Thyroid gland (tissue), 4 donors: ENCODE measurements at regions not wholly inside any gene's neighbourhood (a gene's known extent, or its start where the extent isn't known, plus 50 kb on each side); places are given as distances from the start of the nearest gene placed in this dataset.

Experiments used
- DNase-seq, 2 donors: peaks; one replicate each; pipeline ENCODE4 v3.0.0-alpha.2; 2019
- H3K27ac ChIP-seq, 3 donors: fragments of 200-600 bp; sonication (generic); 1 replicate in 2 of 3; 2 replicates in 1 of 3; pipeline ENCODE4 v1.5.1; 2016 to 2019; ENCODE audit warnings: mild to moderate bottlenecking in 1 of 3, moderate library complexity in 1 of 3
- H3K27me3 ChIP-seq: fragments of 200-600 bp; sonication (generic); one replicate; pipeline ENCODE4 v1.5.1; 2019
- H3K36me3 ChIP-seq, 2 donors: fragments of 200-600 bp; sonication (generic); one replicate each; pipeline ENCODE4 v1.5.1; 2016 to 2019
- H3K4me1 ChIP-seq, 2 donors: fragments of 200-600 bp; sonication (generic); one replicate each; pipeline ENCODE4 v1.5.1; 2017 to 2019
- H3K4me3 ChIP-seq, 3 donors: fragments of 200-600 bp; sonication (generic); replicated peaks in 1 of 3; 1 replicate in 2 of 3; 2 replicates in 1 of 3; pipeline ENCODE4 v1.5.1; 2016; ENCODE audit warnings: mild to moderate bottlenecking in 1 of 3
- H3K9me3 ChIP-seq: fragments of 200-600 bp; sonication (generic); one replicate; pipeline ENCODE4 v1.5.1; 2017
- POLR2A ChIP-seq, 2 donors: fragments of 450-650 bp; IDR thresholded peaks; one replicate each; pipeline ENCODE4 v1.6.1; 2017; ENCODE audit warnings: antibody characterized with exemption in 2 of 2, mild to moderate bottlenecking in 2 of 2, moderate library complexity in 1 of 2
- WGBS, 2 donors: methylation state at CpG; one replicate each; pipeline ENCODE4 v1.1.5; 2017; 5-methylcytosine and 5-hydroxymethylcytosine counted together
- intact Hi-C: fragments of 100-400 bp; cut with DNase I; formaldehyde crosslinking; loops from one replicate; pipeline ENCODE4 v1.15.1; 2023
- TF ChIP-seq, protein P1 (sequence below), 6 experiments: fragments of 200-600 bp in 3 of 6; fragments of 450-650 bp in 3 of 6; sonication (generic) in 3 of 6; IDR thresholded peaks; one replicate each; pipeline ENCODE4 v1.5.1; 2016 to 2019; ENCODE audit warnings: antibody characterized with exemption in 6 of 6, mild to moderate bottlenecking in 2 of 6, inconsistent platforms in 1 of 6, moderate library complexity in 1 of 6

DNA sequence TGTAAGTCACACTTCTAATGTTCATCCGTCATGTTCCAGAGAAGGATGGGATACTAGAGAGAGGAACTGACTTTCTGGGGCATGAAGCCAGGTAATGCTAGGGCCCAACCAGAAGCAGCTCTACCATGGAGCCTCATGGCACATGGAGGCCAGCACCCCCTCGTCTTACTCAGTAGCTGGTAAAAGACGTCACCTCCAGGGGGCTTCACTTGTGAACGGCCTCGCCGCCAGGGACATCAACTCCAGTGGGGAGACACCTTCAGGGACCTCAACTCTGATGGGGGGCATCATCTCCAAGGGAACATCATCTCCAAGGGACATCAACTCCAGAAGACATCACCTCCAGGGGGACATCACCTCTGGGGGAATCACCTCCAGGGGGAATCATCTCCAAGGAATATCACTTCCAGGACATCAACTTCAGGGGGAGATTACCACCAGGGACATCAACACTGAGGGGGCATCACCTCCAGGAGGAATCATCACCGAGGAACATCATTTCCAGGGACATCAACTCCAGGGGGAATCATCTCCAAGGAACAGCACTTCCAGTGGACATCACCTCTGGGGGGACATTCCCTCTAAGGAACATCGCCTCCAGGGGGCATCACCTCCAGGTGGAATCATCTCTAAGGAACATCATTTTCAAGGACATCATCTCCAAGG, 168.4 kb downstream of the NDUFA10 start:
- Histone ChIP-seq H3K27me3 (no peaks in the 10 kb centered on the region), H3K27ac (no peak overlapping the region), H3K4me1 (no peaks in the 10 kb centered on the region), H3K4me3 (no peak overlapping the region), H3K9me3 (no peaks in the 10 kb centered on the region), H3K36me3 (no peaks in the 10 kb centered on the region)
- DNase-seq, result no peak
- intact Hi-C loops, result no loop called here
- WGBS, 2 donors, result 78 to 95% methylated on average over 3 to 8 of the region's 8 CpGs
- TF ChIP-seq POLR2A (IDR thresholded peaks at IDR 0.05), result no peak
- TF ChIP-seq, protein P1, sequence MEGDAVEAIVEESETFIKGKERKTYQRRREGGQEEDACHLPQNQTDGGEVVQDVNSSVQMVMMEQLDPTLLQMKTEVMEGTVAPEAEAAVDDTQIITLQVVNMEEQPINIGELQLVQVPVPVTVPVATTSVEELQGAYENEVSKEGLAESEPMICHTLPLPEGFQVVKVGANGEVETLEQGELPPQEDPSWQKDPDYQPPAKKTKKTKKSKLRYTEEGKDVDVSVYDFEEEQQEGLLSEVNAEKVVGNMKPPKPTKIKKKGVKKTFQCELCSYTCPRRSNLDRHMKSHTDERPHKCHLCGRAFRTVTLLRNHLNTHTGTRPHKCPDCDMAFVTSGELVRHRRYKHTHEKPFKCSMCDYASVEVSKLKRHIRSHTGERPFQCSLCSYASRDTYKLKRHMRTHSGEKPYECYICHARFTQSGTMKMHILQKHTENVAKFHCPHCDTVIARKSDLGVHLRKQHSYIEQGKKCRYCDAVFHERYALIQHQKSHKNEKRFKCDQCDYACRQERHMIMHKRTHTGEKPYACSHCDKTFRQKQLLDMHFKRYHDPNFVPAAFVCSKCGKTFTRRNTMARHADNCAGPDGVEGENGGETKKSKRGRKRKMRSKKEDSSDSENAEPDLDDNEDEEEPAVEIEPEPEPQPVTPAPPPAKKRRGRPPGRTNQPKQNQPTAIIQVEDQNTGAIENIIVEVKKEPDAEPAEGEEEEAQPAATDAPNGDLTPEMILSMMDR (IDR thresholded peaks at IDR 0.05), result no peak

GRCh38 chr2:239855863-239856587, 169.1 kb downstream of the NDUFA10 start:
- H3K4me3 ChIP-seq, result no peak overlapping the region
- no peaks in the 10 kb centered on the region for H3K27me3 ChIP-seq
- TF ChIP-seq, protein P1 (IDR thresholded peaks at IDR 0.05), result no peak
- TF ChIP-seq POLR2A (IDR thresholded peaks at IDR 0.05), result no peak
- intact Hi-C loops, result no loop called here
- no peaks in the 10 kb centered on the region for H3K4me1 ChIP-seq
- no peak for DNase-seq
- 77 to 80% methylated on average over 7 to 10 of the region's 10 CpGs for WGBS, 2 donors
- H3K36me3 ChIP-seq, result no peaks in the 10 kb centered on the region
- no peaks in the 10 kb centered on the region for H3K9me3 ChIP-seq
- H3K27ac ChIP-seq, result no peak overlapping the region

DNA sequence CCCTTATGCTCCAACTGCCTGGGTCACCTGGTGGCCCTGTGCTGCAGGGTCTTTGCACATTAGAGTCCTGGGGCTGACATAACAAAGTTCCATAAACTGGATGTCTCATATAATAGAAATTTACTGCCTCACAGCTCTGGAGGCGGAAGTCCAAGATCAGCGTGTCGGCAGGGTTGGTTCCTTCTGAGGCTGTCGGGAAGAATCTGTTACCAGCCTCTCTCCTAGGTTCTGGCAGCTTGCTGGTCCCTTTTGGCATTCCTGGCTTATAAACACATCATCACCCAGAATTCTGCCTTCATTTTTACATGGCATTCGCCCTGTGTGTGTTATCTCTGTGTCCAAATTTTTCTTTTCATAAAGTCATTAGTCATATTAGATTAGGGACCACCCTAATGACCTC, 170.5 kb downstream of the NDUFA10 start:
- H3K36me3 ChIP-seq, result no peaks in the 10 kb centered on the region
- no peak for DNase-seq
- H3K4me1 ChIP-seq, result no peaks in the 10 kb centered on the region
- H3K27me3 ChIP-seq, result no peaks in the 10 kb centered on the region
- H3K4me3 ChIP-seq, result no peak overlapping the region
- no peak overlapping the region for H3K27ac ChIP-seq
- TF ChIP-seq, protein P1 (IDR thresholded peaks at IDR 0.05), result no peak
- TF ChIP-seq POLR2A (IDR thresholded peaks at IDR 0.05), result no peak
- H3K9me3 ChIP-seq, result no peaks in the 10 kb centered on the region
- 92 to 97% methylated on average over 5 of the region's 5 CpGs for WGBS, 2 donors
- intact Hi-C loops, result no loop called here

- no peak overlapping the region for H3K27ac ChIP-seq
- intact Hi-C loops, result no loop called here
- no peak for DNase-seq
- H3K27me3 ChIP-seq, result no peaks in the 10 kb centered on the region
- H3K4me3 ChIP-seq, result no peak overlapping the region
- 73 to 76% methylated on average over 8 of the region's 8 CpGs for WGBS, 2 donors
- H3K9me3 ChIP-seq, result no peaks in the 10 kb centered on the region
- H3K36me3 ChIP-seq, result no peaks in the 10 kb centered on the region
- no peaks in the 10 kb centered on the region for H3K4me1 ChIP-seq
- TF ChIP-seq, protein P1 (IDR thresholded peaks at IDR 0.05), result no peak
- TF ChIP-seq POLR2A (IDR thresholded peaks at IDR 0.05), result no peak
Measured at GRCh38 chr2:239853706-239854327, 171.3 kb downstream of the NDUFA10 start.

DNA sequence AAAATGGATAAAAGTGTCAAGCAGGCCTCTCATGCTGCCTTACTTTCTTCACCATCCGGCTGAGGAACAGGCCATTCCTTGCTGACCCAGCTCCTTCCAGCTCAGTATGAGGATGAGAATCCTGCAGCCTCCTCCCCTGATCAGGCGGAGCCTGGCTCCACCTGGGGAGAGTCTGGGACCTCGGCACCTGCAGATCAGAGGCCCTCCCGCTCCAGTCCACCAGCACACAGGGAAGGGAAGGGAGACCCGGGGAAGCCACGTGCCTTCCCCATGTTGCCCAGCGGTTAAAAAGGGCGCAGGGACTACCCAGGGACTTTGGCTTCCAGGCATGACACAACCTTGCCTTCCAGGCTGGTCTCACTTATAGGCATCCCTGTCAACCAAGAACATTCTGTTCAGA, 172.0 kb downstream of the NDUFA10 start:
- DNase-seq, result no peak
- H3K9me3 ChIP-seq, result no peaks in the 10 kb centered on the region
- H3K27me3 ChIP-seq, result no peaks in the 10 kb centered on the region
- intact Hi-C loops, result no loop called here
- TF ChIP-seq POLR2A (IDR thresholded peaks at IDR 0.05), result no peak
- TF ChIP-seq, protein P1 (IDR thresholded peaks at IDR 0.05), result no peak
- H3K36me3 ChIP-seq, result no peaks in the 10 kb centered on the region
- no peak overlapping the region for H3K27ac ChIP-seq
- H3K4me3 ChIP-seq, result no peak overlapping the region
- WGBS, 2 donors, result 87 to 92% methylated on average over 6 to 8 of the region's 8 CpGs
- H3K4me1 ChIP-seq, result no peaks in the 10 kb centered on the region
